ENCODE measurements at regions not wholly inside any gene's neighbourhood (a gene's known extent, or its start where the extent isn't known, plus 50 kb on each side); places are given as distances from the start of the nearest gene placed in this dataset.

- dilution Hi-C loops (cut with MboI; ENCODE audit: extremely low pct_ligation_motif_present, low sequenced_read_pairs) = no loop called here
- peaks cover 0 to 2% of the 10 kb centered on the region in 2 experiments for H3K27me3 ChIP-seq (ENCODE audit: control insufficient read depth in 2 of 2, insufficient read depth in 2 of 2, low read length in 2 of 2)
- TF ChIP-seq POLR2AphosphoS5 (IDR thresholded peaks at IDR 0.05; ENCODE audit: insufficient read depth, low read depth, low read length) (no peak), POLR2A (IDR thresholded peaks at IDR 0.05; ENCODE audit: low read depth, low read length) (no peak), JUN (IDR thresholded peaks at IDR 0.05; ENCODE audit: borderline replicate concordance, insufficient read depth, insufficient read length, low read depth) (no peak), FOS (IDR thresholded peaks at IDR 0.05; ENCODE audit: borderline replicate concordance, insufficient read depth, low read length) (no peak), EZH2 (IDR thresholded peaks at IDR 0.05; ENCODE audit: borderline replicate concordance, low read depth, low read length, severe bottlenecking) (no peak), MAX (IDR thresholded peaks at IDR 0.05; ENCODE audit: insufficient read depth, insufficient read length) (no peak), CTCF (IDR thresholded peaks at IDR 0.05; ENCODE audit: extremely low read depth in 1 of 2, insufficient read depth in 1 of 2, low read depth in 1 of 2, low read length in 2 of 2) (no peak), GATA2 (IDR thresholded peaks at IDR 0.05; ENCODE audit: insufficient read depth, insufficient read length, low read depth, low read length) (no peak), MYC (IDR thresholded peaks at IDR 0.05; ENCODE audit: low read depth, low read length) (no peak)
- H3K9me3 ChIP-seq (replicated peaks; ENCODE audit: control insufficient read depth, insufficient read depth, low read length) = no peaks in the 10 kb centered on the region
- no peak overlapping the region for H3K27ac ChIP-seq (ENCODE audit: insufficient read depth, low read depth, low read length)
- BruUV-seq (replicated peaks) = no TSS peak
- ChIA-PET CTCF (interaction anchor here (0.8 to 1.5 kb wide), 5 partner anchors 46 to 1001 kb away, joined by 3 to 8 read pairs (median 3); no protein-coding TSS in a partner anchor), POLR2A (no interaction called here)
- no peak overlapping the region for H3K4me2 ChIP-seq (ENCODE audit: insufficient read depth, low read length)
- DNase-seq (ENCODE audit: low read depth, low spot score) = no peak
- no peak for FAIRE-seq
- no peaks in the 10 kb centered on the region for H3K36me3 ChIP-seq (ENCODE audit: control insufficient read depth in 2 of 2, extremely low read depth in 1 of 2, insufficient read depth in 2 of 2, low read length in 2 of 2)
- peaks cover 2% of the 10 kb centered on the region for H3K4me1 ChIP-seq (ENCODE audit: control insufficient read depth, extremely low read depth, insufficient read depth, low read length)
- intact Hi-C loops (cut with micrococcal nuclease) = no loop called here
- no peaks in the 10 kb centered on the region for H3K79me2 ChIP-seq (ENCODE audit: control insufficient read depth, insufficient read depth, low read length)
- H3K9ac ChIP-seq (replicated peaks; ENCODE audit: extremely low read depth, insufficient read depth, low read length) = no peak overlapping the region
- no peaks in the 10 kb centered on the region for H4K20me1 ChIP-seq (replicated peaks; ENCODE audit: control insufficient read depth, extremely low read depth, insufficient read depth, low read length)
- no peak overlapping the region for H3K4me3 ChIP-seq (replicated peaks in 1 of 3; ENCODE audit: insufficient read depth in 1 of 3, low read depth in 1 of 3, low read length in 3 of 3)
- no peak overlapping the region for H2AFZ ChIP-seq (ENCODE audit: low read depth, low read length)
- no peaks in the 10 kb centered on the region for H3K9me1 ChIP-seq (replicated peaks; ENCODE audit: control insufficient read depth, extremely low read depth, insufficient read depth, low read length)
These were observed 84.0 kb upstream of the ATP11B start for GRCh38 chr3:182709306-182709705.
